Large intestine (tissue), 3 donors: ENCODE measurements at regions not wholly inside any gene's neighbourhood (a gene's known extent, or its start where the extent isn't known, plus 50 kb on each side); places are given as distances from the start of the nearest gene placed in this dataset.

Source experiments
- DNase-seq, 2 donors: peaks; one replicate each; pipeline versions ENCODE4 v3.0.0 to v3.0.0-alpha.2; 2013
- H3K27ac ChIP-seq: one replicate; pipeline ENCODE4 v1.5.1; 2013; ENCODE audit warnings: low read length
- H3K27me3 ChIP-seq: 2 replicates; pipeline ENCODE4 v1.6.1; 2013; ENCODE audit warnings: low read length; ENCODE audit not compliant: control insufficient read depth, insufficient read depth
- H3K36me3 ChIP-seq: 2 replicates; pipeline ENCODE4 v1.6.1; 2013; ENCODE audit warnings: low read length; ENCODE audit not compliant: control insufficient read depth, insufficient read depth
- H3K4me1 ChIP-seq: one replicate; pipeline ENCODE4 v1.6.1; 2013; ENCODE audit warnings: low read length; ENCODE audit not compliant: control insufficient read depth, insufficient read depth
- H3K4me3 ChIP-seq: one replicate; pipeline ENCODE4 v1.5.1; 2013; ENCODE audit warnings: low read length
- H3K9me3 ChIP-seq: one replicate; pipeline ENCODE4 v1.6.1; 2013; ENCODE audit warnings: mild to moderate bottlenecking, low read depth, low read length, moderate library complexity; ENCODE audit not compliant: control insufficient read depth
- WGBS: methylation state at CpG from one replicate; pipeline ENCODE4 v1.1.5; 2013; ENCODE audit warnings: low lambda C conversion rate; ENCODE audit not compliant: insufficient coverage; 5-methylcytosine and 5-hydroxymethylcytosine counted together

DNA sequence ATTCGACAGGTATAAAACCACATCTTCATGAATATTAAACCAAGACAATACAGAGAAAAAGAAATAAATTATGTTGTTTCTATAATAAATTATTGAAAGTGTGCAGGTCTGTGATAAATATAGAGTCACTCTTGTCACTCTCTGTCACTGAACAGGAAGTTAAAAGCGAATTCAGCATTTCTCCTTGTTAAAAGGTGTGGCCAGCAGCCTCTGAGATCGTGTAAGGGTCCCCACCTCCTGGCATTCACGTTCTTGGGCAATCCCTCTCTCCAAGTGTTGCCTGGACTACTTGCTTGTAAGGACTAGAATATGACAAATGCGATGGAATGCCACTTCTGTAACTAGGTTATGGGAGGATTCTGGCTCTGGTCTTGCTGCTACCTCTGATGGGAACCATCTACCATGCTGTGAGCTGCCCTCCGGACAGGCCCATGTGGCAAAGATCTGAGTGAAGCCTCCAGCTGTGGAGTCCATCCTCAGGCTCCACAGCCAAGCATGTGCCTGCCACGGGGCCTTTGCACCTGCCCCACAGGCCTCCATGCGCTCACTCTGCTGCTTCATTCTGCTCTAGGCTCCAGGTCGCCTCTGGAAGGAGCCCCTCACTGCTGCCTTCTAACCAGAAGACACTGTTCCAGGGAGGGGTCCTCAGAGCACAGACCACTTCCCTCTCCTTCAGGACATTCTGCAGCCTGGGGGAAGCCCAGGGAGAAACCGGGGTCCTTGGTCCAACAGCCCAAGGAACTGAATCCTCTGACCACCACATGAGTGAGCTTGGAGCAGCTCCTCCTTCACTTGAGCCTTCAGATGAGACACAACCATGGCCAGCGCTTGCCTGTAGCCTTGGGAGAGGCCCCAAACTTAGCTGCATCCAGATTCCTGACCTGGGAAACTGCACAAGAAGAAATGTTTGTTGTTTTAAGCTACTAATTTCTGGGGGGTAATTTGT is 202.9 kb upstream of the HDAC4 start:
- H3K36me3 ChIP-seq = no peaks in the 10 kb centered on the region
- no peaks in the 10 kb centered on the region for H3K9me3 ChIP-seq
- no peaks in the 10 kb centered on the region for H3K4me1 ChIP-seq
- no peak overlapping the region for H3K27ac ChIP-seq
- no peak overlapping the region for H3K4me3 ChIP-seq
- DNase-seq = no peak
- 100% methylated on average over 1 of the region's 11 CpGs for WGBS
- H3K27me3 ChIP-seq = no peaks in the 10 kb centered on the region

DNA sequence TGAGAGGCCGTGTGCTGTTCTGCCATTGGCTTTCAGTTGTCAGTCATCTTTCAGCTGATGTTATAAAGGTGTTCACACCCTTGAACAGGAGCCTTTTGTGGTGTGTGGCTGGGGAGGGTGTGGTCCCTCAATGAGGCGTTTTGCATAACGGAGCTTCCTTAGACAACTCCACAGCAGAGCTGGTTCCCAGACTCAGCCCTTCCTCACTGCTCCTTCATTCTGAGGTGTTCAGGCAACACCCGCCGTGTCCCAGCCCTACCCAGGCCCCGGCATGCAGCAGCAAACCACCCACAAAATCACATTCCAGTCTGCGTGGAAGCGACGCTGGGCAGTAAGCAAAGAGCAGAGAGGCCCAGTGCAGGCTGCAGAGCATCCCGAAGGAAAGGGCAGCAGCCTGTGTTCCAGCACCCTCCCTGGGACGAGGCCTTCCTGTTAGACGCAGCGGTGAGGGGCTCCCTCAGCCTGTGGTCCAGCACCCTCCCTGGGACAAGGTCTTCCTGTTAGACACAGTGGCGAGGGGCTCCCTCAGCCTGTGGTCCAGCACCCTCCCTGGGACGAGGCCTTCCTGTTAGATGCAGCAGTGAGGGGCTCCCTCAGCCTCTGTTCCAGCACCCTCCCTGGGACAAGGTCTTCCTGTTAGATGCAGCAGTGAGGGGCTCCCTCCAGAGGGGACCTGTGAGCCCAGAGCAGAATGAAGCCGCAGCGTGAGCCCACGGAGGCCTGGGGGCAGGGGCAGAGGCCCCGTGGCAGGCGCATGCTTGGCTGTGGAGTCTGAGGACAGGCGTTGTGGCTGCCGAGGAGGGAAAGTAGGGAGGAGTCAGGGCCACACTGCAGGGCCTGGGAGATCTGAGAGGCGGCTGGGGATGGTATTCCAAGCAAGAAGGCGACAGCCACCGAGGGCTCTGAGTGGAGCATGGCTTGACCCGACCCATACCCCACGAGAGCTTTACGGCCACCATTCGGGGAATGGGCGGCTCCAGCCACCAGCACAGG is 201.8 kb upstream of the HDAC4 start:
- Histone ChIP-seq H3K27me3 (no peaks in the 10 kb centered on the region), H3K4me3 (no peak overlapping the region), H3K36me3 (no peaks in the 10 kb centered on the region), H3K27ac (no peak overlapping the region), H3K9me3 (no peaks in the 10 kb centered on the region), H3K4me1 (no peaks in the 10 kb centered on the region)
- WGBS = no CpG with 5 or more reads among the region's 30 CpGs
- no peak for DNase-seq

DNA sequence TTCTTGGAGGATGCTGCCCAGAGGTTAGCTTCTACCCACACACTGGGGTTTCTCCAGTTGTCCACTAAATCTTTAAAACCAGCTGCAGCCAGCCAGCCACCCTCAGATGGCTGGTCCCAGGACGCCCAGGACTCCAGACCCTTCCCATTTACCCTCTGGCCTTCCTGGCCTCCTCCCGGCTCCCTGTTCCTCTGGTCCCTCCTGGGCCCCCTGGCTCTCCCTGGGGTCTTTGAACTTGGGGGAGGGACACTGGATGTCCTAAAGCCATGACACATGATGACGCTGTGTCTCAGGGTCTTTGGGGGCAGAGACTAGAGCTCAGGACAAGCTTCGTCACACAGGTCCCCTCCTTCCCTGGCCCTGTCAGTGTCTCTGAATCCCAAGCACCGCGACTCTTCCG is 201.1 kb upstream of the HDAC4 start:
- no peak for DNase-seq
- no CpG with 5 or more reads among the region's 7 CpGs for WGBS
- H3K27me3 ChIP-seq = no peaks in the 10 kb centered on the region

DNA sequence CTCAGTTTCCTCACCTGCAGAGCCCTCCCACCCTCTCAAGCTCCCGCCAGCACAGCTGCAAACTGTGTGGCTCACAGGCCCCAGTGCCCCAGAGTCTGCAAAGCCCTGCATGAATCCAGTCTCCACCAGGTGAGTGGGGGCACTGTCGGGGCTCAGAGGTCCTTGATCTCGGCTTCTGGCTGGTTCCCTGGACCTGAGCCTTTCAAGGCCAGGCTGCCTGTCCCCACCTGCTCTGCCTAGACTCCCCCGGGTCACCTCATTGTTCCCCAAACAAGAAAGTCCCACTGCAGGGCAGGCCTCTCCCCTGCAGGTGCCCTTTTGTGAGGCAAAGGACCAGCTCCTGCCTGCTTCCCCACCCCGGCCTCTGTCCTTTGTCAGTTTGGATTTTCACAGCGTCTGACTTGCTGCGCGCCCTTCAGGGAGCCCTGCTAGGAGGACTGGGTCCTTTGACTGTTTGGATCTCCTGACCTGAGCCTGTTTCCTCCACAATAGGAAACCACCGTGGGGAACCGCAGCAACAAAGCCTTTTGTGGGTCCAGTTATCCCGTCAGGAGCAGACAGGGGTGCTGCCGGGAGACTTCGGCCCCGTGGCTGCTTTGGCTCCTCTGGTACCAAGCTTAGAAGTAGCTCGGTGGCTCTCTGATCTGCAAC is 200.5 kb upstream of the HDAC4 start:
- Histone ChIP-seq H3K27ac (no peak overlapping the region), H3K4me1 (no peaks in the 10 kb centered on the region), H3K9me3 (no peaks in the 10 kb centered on the region), H3K4me3 (no peak overlapping the region), H3K36me3 (no peaks in the 10 kb centered on the region), H3K27me3 (no peaks in the 10 kb centered on the region)
- WGBS = no CpG with 5 or more reads among the region's 15 CpGs
- no peak for DNase-seq

More for the DNA sequence above, 201.1 kb upstream of the HDAC4 start:
- Histone ChIP-seq H3K4me3 (no peak overlapping the region), H3K27ac (no peak overlapping the region), H3K36me3 (no peaks in the 10 kb centered on the region), H3K9me3 (no peaks in the 10 kb centered on the region), H3K4me1 (no peaks in the 10 kb centered on the region)

DNA sequence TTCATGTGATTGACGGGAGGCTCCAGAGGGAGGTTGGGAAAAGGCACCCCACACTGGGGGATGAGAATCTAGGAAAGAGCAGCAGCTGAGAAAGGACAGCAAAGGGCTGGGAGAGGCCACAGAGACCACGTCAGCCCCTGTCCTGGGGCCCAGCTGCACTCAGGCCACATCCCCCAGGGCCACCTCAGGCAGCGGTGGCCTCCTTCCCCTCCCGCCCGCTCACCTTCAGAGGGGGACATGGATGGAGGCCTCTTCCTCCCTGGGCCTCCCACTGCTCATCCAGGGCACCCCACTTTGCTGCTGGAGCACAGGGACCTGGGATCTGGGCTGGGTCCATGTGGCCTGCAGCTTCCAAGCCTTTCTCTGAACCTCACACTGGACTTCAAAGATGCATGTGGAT is 199.8 kb upstream of the HDAC4 start:
- DNase-seq = no peak
- no peaks in the 10 kb centered on the region for H3K4me1 ChIP-seq
- no CpG with 5 or more reads among the region's 5 CpGs for WGBS

DNA sequence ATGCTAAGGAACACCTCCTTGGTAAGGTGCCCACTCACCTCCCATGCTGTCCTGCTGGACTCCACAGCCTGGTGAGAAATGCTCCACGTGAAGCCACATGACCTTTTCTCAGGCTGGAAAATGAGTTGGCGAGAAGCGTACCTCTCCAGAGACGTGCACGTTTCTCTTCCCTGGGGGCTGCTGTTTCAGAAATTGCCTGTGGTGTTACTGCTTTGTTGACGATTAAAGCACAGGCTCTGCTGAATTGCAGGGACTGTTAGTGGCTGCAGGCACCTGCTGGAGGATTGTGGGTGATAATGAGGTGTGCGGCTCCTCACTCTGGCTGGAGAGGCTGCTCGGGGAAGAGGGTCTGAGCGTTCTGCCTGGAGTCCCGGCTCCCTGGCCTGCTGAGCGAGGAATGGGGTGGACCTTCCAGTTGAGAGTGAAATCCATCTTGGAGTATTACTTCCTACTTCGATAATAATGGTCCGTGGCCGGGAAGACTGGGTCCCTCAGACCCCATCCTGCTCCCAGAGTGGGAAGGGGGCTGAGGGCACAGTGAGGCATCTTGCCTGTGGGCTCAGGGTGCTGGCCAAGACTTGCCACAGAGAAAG is 199.3 kb upstream of the HDAC4 start:
- WGBS = no CpG with 5 or more reads among the region's 14 CpGs

More for the DNA sequence above, 199.8 kb upstream of the HDAC4 start:
- Histone ChIP-seq H3K9me3 (no peaks in the 10 kb centered on the region), H3K27me3 (no peaks in the 10 kb centered on the region), H3K36me3 (no peaks in the 10 kb centered on the region), H3K4me3 (no peak overlapping the region), H3K27ac (no peak overlapping the region)

DNA sequence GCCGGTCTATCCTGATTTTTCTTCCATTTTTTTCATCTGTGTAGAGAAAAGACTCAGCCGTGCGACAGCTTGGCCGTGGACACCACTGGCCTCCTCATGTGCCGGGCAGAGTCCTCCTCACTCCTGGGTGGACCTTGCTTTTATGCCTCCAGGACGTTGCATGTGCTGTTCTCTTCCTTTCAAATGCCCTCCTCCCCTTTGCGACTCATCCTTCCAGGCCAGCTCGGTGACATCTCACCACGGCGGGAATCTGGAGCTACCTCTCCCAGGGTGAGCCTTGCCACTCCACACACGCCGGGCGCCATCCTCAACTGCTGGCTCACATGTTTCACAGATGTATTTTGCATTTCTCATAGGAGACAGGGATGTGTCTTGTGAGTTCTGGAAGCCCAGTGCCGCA is 198.5 kb upstream of the HDAC4 start:
- H3K36me3 ChIP-seq = no peaks in the 10 kb centered on the region
- H3K27me3 ChIP-seq = no peaks in the 10 kb centered on the region
- no peak overlapping the region for H3K4me3 ChIP-seq
- no peaks in the 10 kb centered on the region for H3K9me3 ChIP-seq
- H3K27ac ChIP-seq = no peak overlapping the region
- no peaks in the 10 kb centered on the region for H3K4me1 ChIP-seq
- 100% methylated on average over 1 of the region's 14 CpGs for WGBS
- no peak for DNase-seq

More for the DNA sequence above, 199.3 kb upstream of the HDAC4 start:
- no peak overlapping the region for H3K27ac ChIP-seq
- H3K4me3 ChIP-seq = no peak overlapping the region
- no peaks in the 10 kb centered on the region for H3K36me3 ChIP-seq
- H3K27me3 ChIP-seq = no peaks in the 10 kb centered on the region
- DNase-seq = no peak
- no peaks in the 10 kb centered on the region for H3K9me3 ChIP-seq
- H3K4me1 ChIP-seq = no peaks in the 10 kb centered on the region

DNA sequence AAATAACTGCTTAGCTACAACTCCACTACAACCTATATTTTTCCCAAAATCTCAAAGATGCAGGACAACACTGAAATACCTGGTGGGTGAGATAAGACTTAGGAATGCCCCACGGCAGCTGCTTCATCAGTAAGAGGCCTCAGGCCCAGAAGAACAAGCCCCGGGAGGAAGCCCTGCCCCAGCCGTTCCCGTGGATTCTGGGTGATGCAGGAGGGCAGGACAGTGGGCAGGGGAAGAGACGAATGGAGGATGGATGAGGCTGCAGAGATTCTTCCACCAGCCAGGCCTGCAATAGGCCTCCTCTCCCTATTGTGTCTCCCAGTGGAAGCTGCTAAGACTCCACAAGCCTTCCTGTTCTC is 197.9 kb upstream of the HDAC4 start:
- Histone ChIP-seq H3K9me3 (no peaks in the 10 kb centered on the region), H3K4me1 (no peaks in the 10 kb centered on the region), H3K36me3 (no peaks in the 10 kb centered on the region), H3K27me3 (no peaks in the 10 kb centered on the region), H3K4me3 (no peak overlapping the region), H3K27ac (no peak overlapping the region)
- no CpG with 5 or more reads among the region's 5 CpGs for WGBS
- DNase-seq = no peak

DNA sequence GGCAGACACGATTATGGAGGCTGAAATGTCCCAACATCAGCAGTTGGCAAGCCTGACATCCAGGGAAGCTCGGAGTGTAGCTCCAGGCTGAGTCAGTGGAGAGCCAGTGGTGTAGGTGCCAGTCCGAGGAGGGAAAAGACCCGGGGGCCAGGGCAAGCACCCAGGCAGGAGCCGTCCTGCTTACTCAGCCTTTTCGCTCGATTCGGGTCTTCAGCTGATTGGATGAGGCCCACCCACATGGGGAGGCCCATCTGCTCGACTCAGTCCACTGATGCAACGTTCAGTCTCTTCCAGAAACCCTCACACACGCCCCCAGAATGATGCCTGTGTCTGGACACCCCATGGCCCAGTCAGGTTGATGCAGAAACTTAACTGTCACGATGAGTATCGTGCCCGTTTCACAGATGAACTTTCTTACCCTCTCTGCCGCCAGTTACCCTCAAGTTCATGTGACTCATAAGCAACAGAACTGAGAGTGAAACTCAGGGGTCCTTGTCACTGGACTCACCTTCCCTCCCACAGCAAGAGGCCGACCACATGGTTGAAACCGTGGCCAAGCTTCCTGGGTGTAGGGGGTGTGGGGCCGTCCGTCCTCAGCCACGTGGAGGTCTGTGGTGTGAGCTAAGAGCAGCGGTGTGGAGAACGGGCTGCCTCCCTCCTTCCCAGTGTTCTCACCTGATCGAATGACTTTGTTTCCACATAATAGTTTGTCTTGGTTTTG is 197.4 kb upstream of the HDAC4 start:
- Histone ChIP-seq H3K4me1 (no peaks in the 10 kb centered on the region), H3K27me3 (no peaks in the 10 kb centered on the region), H3K36me3 (no peaks in the 10 kb centered on the region), H3K9me3 (no peaks in the 10 kb centered on the region), H3K4me3 (no peak overlapping the region), H3K27ac (no peak overlapping the region)
- no peak for DNase-seq
- no CpG with 5 or more reads among the region's 23 CpGs for WGBS
